Activated B cell treated with CpG ODN at 0.5 μM for 24 hours (primary cell): ENCODE measurements at regions not wholly inside any gene's neighbourhood (a gene's known extent, or its start where the extent isn't known, plus 50 kb on each side); places are given as distances from the start of the nearest gene placed in this dataset.
"Not testable (repeated sequence)": the region's sequence is repeated elsewhere in the genome, so short reads cannot be mapped to it uniquely, and the experiment has no call there.

Experiments
- ATAC-seq: fragments of 200-7000 bp; cut with Tn5 transposase; one replicate; pipeline ENCODE4 v1.10.0; 2021; ENCODE audit warnings: low read depth, mild to moderate bottlenecking, moderate library complexity
- CTCF ChIA-PET: fragments of 350-600 bp; sonication (Branson Sonifier 250); formaldehyde crosslinking; loops from one replicate; lab custom pipeline; 2021; ENCODE audit warnings: antibody characterized with exemption; lab: Charles Lee
- POLR2A ChIA-PET: fragments of 350-600 bp; sonication (Branson Sonifier 250); formaldehyde crosslinking; loops from one replicate; lab custom pipeline; 2021; ENCODE audit warnings: antibody characterized with exemption; lab: Charles Lee
- DNase-seq: peaks from one replicate; pipeline ENCODE4 v3.0.0; 2022
- H3K27ac Mint-ChIP-seq: one replicate; pipeline ENCODE4 v1.8.0; 2020; ENCODE audit warnings: mixed read lengths
- H3K27me3 Mint-ChIP-seq: one replicate; pipeline ENCODE4 v1.8.0; 2021; ENCODE audit warnings: mixed read lengths
- H3K36me3 Mint-ChIP-seq: one replicate; pipeline ENCODE4 v1.8.0; 2021; ENCODE audit warnings: low read depth, mixed read lengths
- H3K4me1 Mint-ChIP-seq: one replicate; pipeline ENCODE4 v1.8.0; 2021; ENCODE audit warnings: mixed read lengths
- H3K4me3 Mint-ChIP-seq: one replicate; pipeline ENCODE4 v1.8.0; 2020; ENCODE audit warnings: mild to moderate bottlenecking, mixed read lengths
- H3K9me3 Mint-ChIP-seq: one replicate; pipeline ENCODE4 v1.8.0; 2020; ENCODE audit warnings: mixed read lengths
- CTCF ChIP-seq: fragments of 200-600 bp; IDR thresholded peaks from one replicate; pipeline ENCODE4 v1.8.0; 2022; ENCODE audit warnings: antibody characterized with exemption, mild to moderate bottlenecking
- intact Hi-C: fragments of 100-400 bp; cut with micrococcal nuclease; formaldehyde crosslinking; loops from one replicate; pipeline ENCODE4 v1.15.1; 2024

GRCh38 chr4:167906851-167907250 lies 185.5 kb upstream of the ANXA10 start:
- POLR2A ChIA-PET, result no interaction called here
- CTCF ChIA-PET, result no interaction called here
- Mint-ChIP-seq H3K27me3 (no peaks in the 10 kb centered on the region), H3K9me3 (no peaks in the 10 kb centered on the region), H3K27ac (no peak overlapping the region), H3K36me3 (no peaks in the 10 kb centered on the region), H3K4me1 (no peaks in the 10 kb centered on the region), H3K4me3 (no peak overlapping the region)
- intact Hi-C loops, result no loop called here
- ATAC-seq, result no peak
- no peak for TF ChIP-seq CTCF
- DNase-seq, result no peak

GRCh38 chr4:167908816-167909215 lies 183.5 kb upstream of the ANXA10 start:
- Mint-ChIP-seq H3K36me3 (no peaks in the 10 kb centered on the region), H3K4me3 (no peak overlapping the region), H3K4me1 (no peaks in the 10 kb centered on the region), H3K27ac (no peak overlapping the region), H3K27me3 (no peaks in the 10 kb centered on the region), H3K9me3 (peaks cover 3% of the 10 kb centered on the region)
- CTCF ChIA-PET, result no interaction called here
- no peak for ATAC-seq
- POLR2A ChIA-PET, result no interaction called here
- no peak for DNase-seq
- intact Hi-C loops, result no loop called here
- no peak for TF ChIP-seq CTCF

- DNase-seq, H3K4me3 Mint-ChIP-seq, H3K9me3 Mint-ChIP-seq, ATAC-seq, H3K27me3 Mint-ChIP-seq, H3K4me1 Mint-ChIP-seq, CTCF ChIA-PET, H3K36me3 Mint-ChIP-seq, POLR2A ChIA-PET, intact Hi-C loops, H3K27ac Mint-ChIP-seq: not testable (repeated sequence)
Measured at GRCh38 chr4:167912535-167912934, 179.8 kb upstream of the ANXA10 start.

- Mint-ChIP-seq H3K4me3 (no peak overlapping the region), H3K9me3 (peaks cover 14% of the 10 kb centered on the region), H3K27me3 (no peaks in the 10 kb centered on the region), H3K27ac (no peak overlapping the region), H3K4me1 (no peaks in the 10 kb centered on the region), H3K36me3 (no peaks in the 10 kb centered on the region)
- intact Hi-C loops, result no loop called here
- POLR2A ChIA-PET, result no interaction called here
- DNase-seq (no peak), ATAC-seq (no peak)
- CTCF ChIA-PET, result no interaction called here
- no peak for TF ChIP-seq CTCF
Measured at GRCh38 chr4:167918077-167918476, 174.3 kb upstream of the ANXA10 start.

GRCh38 chr4:167930166-167930565 lies 162.2 kb upstream of the ANXA10 start:
- ATAC-seq (no peak), DNase-seq (no peak)
- no peak for TF ChIP-seq CTCF
- Mint-ChIP-seq H3K36me3 (no peaks in the 10 kb centered on the region), H3K9me3 (no peaks in the 10 kb centered on the region), H3K27me3 (no peaks in the 10 kb centered on the region), H3K4me3 (no peak overlapping the region), H3K4me1 (no peaks in the 10 kb centered on the region), H3K27ac (no peak overlapping the region)
- POLR2A ChIA-PET, result no interaction called here
- intact Hi-C loops, result no loop called here
- CTCF ChIA-PET, result no interaction called here

- H3K9me3 Mint-ChIP-seq, result no peaks in the 10 kb centered on the region
- TF ChIP-seq CTCF, result no peak
- intact Hi-C loops, result no loop called here
Measured at GRCh38 chr4:167934216-167934615, 158.1 kb upstream of the ANXA10 start.

More at GRCh38 chr4:167934216-167934615, 158.1 kb upstream of the ANXA10 start:
- H3K27me3 Mint-ChIP-seq, result no peaks in the 10 kb centered on the region
- no peak overlapping the region for H3K4me3 Mint-ChIP-seq
- H3K4me1 Mint-ChIP-seq, result no peaks in the 10 kb centered on the region
- CTCF ChIA-PET, result no interaction called here
- DNase-seq, result no peak
- no peak for ATAC-seq
- POLR2A ChIA-PET, result no interaction called here
- no peaks in the 10 kb centered on the region for H3K36me3 Mint-ChIP-seq
- H3K27ac Mint-ChIP-seq, result no peak overlapping the region
